ENCODE measurements at regions not wholly inside any gene's neighbourhood (a gene's known extent, or its start where the extent isn't known, plus 50 kb on each side); places are given as distances from the start of the nearest gene placed in this dataset.

DNA sequence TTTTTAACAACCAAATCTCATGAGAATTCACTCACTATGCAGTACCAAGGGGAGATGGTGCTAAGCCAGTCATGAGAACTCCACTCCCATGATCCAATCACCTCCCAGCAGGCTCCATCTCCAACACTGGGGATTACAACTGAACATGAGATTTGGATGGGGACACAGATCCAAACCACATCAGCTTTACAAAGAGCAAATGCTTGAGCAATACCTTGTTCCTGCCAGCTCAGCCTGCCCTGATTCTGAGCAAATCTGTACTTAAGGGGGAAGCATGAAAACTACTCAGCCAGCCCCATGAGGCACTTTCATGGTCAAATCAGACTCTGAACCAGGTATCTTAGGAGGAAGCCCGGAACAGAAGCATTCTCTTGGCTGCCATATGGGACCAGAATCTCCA, 259.9 kb downstream of the TBC1D4 start:
- no peak for TF ChIP-seq ZNF3 (CRISPR knock-in tag; IDR thresholded peaks at IDR 0.05)
- Histone ChIP-seq H3K27me3 (ENCODE audit: control insufficient read depth in 1 of 2, insufficient read depth in 2 of 2, low read length in 2 of 2) (peaks cover 0 to 5% of the 10 kb centered on the region in 2 experiments; a peak in 3 of 5 replicates), H3K4me2 (ENCODE audit: low read depth, low read length) (no peak overlapping the region), H3K36me3 (replicated peaks in 1 of 2; ENCODE audit: control insufficient read depth in 1 of 2, insufficient read depth in 2 of 2, low read length in 2 of 2) (no peaks in the 10 kb centered on the region), H3K79me2 (ENCODE audit: insufficient read depth, low read length) (no peaks in the 10 kb centered on the region), H4K20me1 (ENCODE audit: insufficient read depth, low read length) (no peaks in the 10 kb centered on the region), H3K9me3 (ENCODE audit: low read length) (no peaks in the 10 kb centered on the region), H3K4me3 (replicated peaks in 1 of 3; ENCODE audit: insufficient read depth in 1 of 3, low read depth in 2 of 3, low read length in 3 of 3) (no peak overlapping the region), H2AFZ (ENCODE audit: low read length) (no peak overlapping the region), H3K4me1 (ENCODE audit: insufficient read depth, low read length) (no peaks in the 10 kb centered on the region), H3K9ac (ENCODE audit: insufficient read depth, low read depth, low read length) (no peak overlapping the region), H3K27ac (ENCODE audit: extremely low read length, insufficient read depth, low read length) (no peak overlapping the region)
- in situ Hi-C loops (cut with HindIII; ENCODE audit: extremely low pct_ligation_motif_present, low pct_unique_long_range_greater_than_20kb) (loop anchor here (25.0 kb wide), 2 partner anchors 660 to 1385 kb away; no protein-coding TSS in a partner anchor), intact Hi-C loops (cut with micrococcal nuclease; ENCODE audit: unreplicated experiment) (no loop called here)
- ChIA-PET POLR2A (no interaction called here), CTCF (ENCODE audit: low intra/inter-chr PET ratio, low total read pairs) (no interaction called here)
- BruUV-seq (replicated peaks) = no TSS peak
- WGBS (ENCODE audit: low lambda C conversion rate) = 0% methylated on average over 1 of the region's 1 CpG
- DNase-seq (ENCODE audit: low spot score) (no peak), FAIRE-seq (no peak), ATAC-seq (no peak)

GRCh38 chr13:75220861-75221260, 261.1 kb downstream of the TBC1D4 start:
- Histone ChIP-seq H3K4me2 (ENCODE audit: low read depth, low read length) (no peak overlapping the region), H3K9ac (ENCODE audit: insufficient read depth, low read depth, low read length) (no peak overlapping the region), H3K4me3 (replicated peaks in 1 of 3; ENCODE audit: insufficient read depth in 1 of 3, low read depth in 2 of 3, low read length in 3 of 3) (no peak overlapping the region), H3K27me3 (ENCODE audit: control insufficient read depth in 1 of 2, insufficient read depth in 2 of 2, low read length in 2 of 2) (peaks cover 0 to 8% of the 10 kb centered on the region in 2 experiments; a peak in 3 of 5 replicates), H3K79me2 (ENCODE audit: insufficient read depth, low read length) (no peaks in the 10 kb centered on the region), H3K4me1 (ENCODE audit: insufficient read depth, low read length) (no peaks in the 10 kb centered on the region), H3K36me3 (replicated peaks in 1 of 2; ENCODE audit: control insufficient read depth in 1 of 2, insufficient read depth in 2 of 2, low read length in 2 of 2) (no peaks in the 10 kb centered on the region), H3K9me3 (ENCODE audit: low read length) (no peaks in the 10 kb centered on the region), H3K27ac (ENCODE audit: extremely low read length, insufficient read depth, low read length) (no peak overlapping the region), H4K20me1 (ENCODE audit: insufficient read depth, low read length) (no peaks in the 10 kb centered on the region), H2AFZ (ENCODE audit: low read length) (no peak overlapping the region)
- no peak for TF ChIP-seq SKIL (CRISPR knock-in tag; IDR thresholded peaks at IDR 0.05; ENCODE audit: borderline replicate concordance)
- no peak for TF ChIP-seq SETDB1 (CRISPR knock-in tag; IDR thresholded peaks at IDR 0.05; ENCODE audit: borderline replicate concordance)
- no peak for TF ChIP-seq ZNF253 (CRISPR knock-in tag; IDR thresholded peaks at IDR 0.05; ENCODE audit: borderline replicate concordance)
- no peak for TF ChIP-seq KDM1A (CRISPR knock-in tag; IDR thresholded peaks at IDR 0.05)
- no peak for TF ChIP-seq ZNF660 (CRISPR knock-in tag; IDR thresholded peaks at IDR 0.05; ENCODE audit: borderline replicate concordance, low read depth)
- no peak for TF ChIP-seq ZNF543 (CRISPR knock-in tag; IDR thresholded peaks at IDR 0.05)
- no peak for TF ChIP-seq REPIN1 (CRISPR knock-in tag; IDR thresholded peaks at IDR 0.05; ENCODE audit: borderline replicate concordance, low read depth)
- no peak for TF ChIP-seq ZUFSP (CRISPR knock-in tag; IDR thresholded peaks at IDR 0.05; ENCODE audit: borderline replicate concordance)
- no peak for TF ChIP-seq POLR2AphosphoS2 (IDR thresholded peaks at IDR 0.05; ENCODE audit: low read depth, low read length)
- no peak for TF ChIP-seq ZNF296 (CRISPR knock-in tag; conservative IDR thresholded peaks at IDR 0.05)
- no peak for TF ChIP-seq SNAI1 (CRISPR knock-in tag; IDR thresholded peaks at IDR 0.05; ENCODE audit: borderline replicate concordance)
- TF ChIP-seq ZNF556 (CRISPR knock-in tag; IDR thresholded peaks at IDR 0.05; ENCODE audit: borderline replicate concordance) = no peak
- POLR2A ChIA-PET = no interaction called here
- FAIRE-seq (no peak), DNase-seq (ENCODE audit: low spot score) (no peak), ATAC-seq (no peak)
- BruUV-seq (replicated peaks) = no TSS peak
- 3% methylated on average over 5 of the region's 5 CpGs for WGBS (ENCODE audit: low lambda C conversion rate)
- intact Hi-C loops (cut with micrococcal nuclease; ENCODE audit: unreplicated experiment) = no loop called here
- CTCF ChIA-PET (ENCODE audit: low intra/inter-chr PET ratio, low total read pairs) = no interaction called here
- in situ Hi-C loops (cut with HindIII; ENCODE audit: extremely low pct_ligation_motif_present, low pct_unique_long_range_greater_than_20kb) = loop anchor here (25.0 kb wide), 2 partner anchors 659 to 1384 kb away; no protein-coding TSS in a partner anchor
